GM12865 (cell line): ENCODE measurements at regions not wholly inside any gene's neighbourhood (a gene's known extent, or its start where the extent isn't known, plus 50 kb on each side); places are given as distances from the start of the nearest gene placed in this dataset.

Source experiments
- DNase-seq: peaks from one replicate; pipeline ENCODE4 v3.0.0; 2010; ENCODE audit warnings: low read depth
- H3K4me3 ChIP-seq: 2 replicates; pipeline ENCODE4 v1.5.1; 2011; ENCODE audit warnings: mild to moderate bottlenecking, low read depth, low read length, control low read depth
- TF ChIP-seq, protein P1 (sequence below): IDR thresholded peaks from 2 replicates; pipeline ENCODE4 v1.5.1; 2011; ENCODE audit warnings: low read length, control low read depth, low read depth, inconsistent platforms; ENCODE audit not compliant: insufficient read depth; ENCODE audit errors: missing control alignments

- DNase-seq, result no peak
- H3K4me3 ChIP-seq, result no peak overlapping the region
Observed at GRCh38 chr10:71134732-71135211, 77.6 kb upstream of the UNC5B start.

GRCh38 chr10:71135236-71135635 is 77.1 kb upstream of the UNC5B start:
- no peak for DNase-seq
- no peak overlapping the region for H3K4me3 ChIP-seq
- TF ChIP-seq, protein P1, sequence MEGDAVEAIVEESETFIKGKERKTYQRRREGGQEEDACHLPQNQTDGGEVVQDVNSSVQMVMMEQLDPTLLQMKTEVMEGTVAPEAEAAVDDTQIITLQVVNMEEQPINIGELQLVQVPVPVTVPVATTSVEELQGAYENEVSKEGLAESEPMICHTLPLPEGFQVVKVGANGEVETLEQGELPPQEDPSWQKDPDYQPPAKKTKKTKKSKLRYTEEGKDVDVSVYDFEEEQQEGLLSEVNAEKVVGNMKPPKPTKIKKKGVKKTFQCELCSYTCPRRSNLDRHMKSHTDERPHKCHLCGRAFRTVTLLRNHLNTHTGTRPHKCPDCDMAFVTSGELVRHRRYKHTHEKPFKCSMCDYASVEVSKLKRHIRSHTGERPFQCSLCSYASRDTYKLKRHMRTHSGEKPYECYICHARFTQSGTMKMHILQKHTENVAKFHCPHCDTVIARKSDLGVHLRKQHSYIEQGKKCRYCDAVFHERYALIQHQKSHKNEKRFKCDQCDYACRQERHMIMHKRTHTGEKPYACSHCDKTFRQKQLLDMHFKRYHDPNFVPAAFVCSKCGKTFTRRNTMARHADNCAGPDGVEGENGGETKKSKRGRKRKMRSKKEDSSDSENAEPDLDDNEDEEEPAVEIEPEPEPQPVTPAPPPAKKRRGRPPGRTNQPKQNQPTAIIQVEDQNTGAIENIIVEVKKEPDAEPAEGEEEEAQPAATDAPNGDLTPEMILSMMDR, result no peak

More at GRCh38 chr10:71134732-71135211, 77.6 kb upstream of the UNC5B start:
- TF ChIP-seq, protein P1, result no peak

- H3K4me3 ChIP-seq, result no peak overlapping the region
- TF ChIP-seq, protein P1, result no peak
- DNase-seq, result no peak
Observed at GRCh38 chr10:71136036-71136721, 76.2 kb upstream of the UNC5B start.

GRCh38 chr10:71137701-71138100 is 74.7 kb upstream of the UNC5B start:
- no peak for DNase-seq
- H3K4me3 ChIP-seq, result no peak overlapping the region
- TF ChIP-seq, protein P1, result no peak

- TF ChIP-seq, protein P1, result no peak
- H3K4me3 ChIP-seq, result no peak overlapping the region
- no peak for DNase-seq
Observed at GRCh38 chr10:71138166-71138830, 74.1 kb upstream of the UNC5B start.

DNA sequence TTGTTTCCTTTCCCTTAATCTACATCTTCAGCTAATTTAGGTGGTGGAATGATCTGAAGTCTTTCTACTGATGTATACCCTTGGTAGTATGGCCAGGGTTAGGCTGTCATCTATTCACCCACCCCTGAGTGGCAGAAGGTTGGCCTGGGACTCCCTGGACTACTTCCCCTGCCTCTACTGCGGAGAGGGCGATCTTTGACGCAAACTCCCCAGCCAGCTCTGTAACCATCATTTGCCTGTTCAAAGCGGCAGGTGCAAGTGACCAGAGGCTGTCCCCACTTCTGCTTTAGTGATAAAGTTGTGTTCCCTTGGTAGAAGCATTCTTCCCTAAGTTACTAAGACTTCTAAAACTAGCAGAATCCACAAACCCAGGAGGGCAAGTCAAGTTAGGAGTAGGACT is 70.8 kb upstream of the UNC5B start:
- H3K4me3 ChIP-seq, result no peak overlapping the region
- TF ChIP-seq, protein P1, result no peak
- DNase-seq, result no peak
